A549 (cell line): ENCODE measurements at regions not wholly inside any gene's neighbourhood (a gene's known extent, or its start where the extent isn't known, plus 50 kb on each side); places are given as distances from the start of the nearest gene placed in this dataset.

Experiments
- ATAC-seq, 2 experiments: fragments of 200-7000 bp in 1 of 2; fragments of >200 bp in 1 of 2; cut with Nextera tagmentation in 1 of 2; cut with Tn5 transposase in 1 of 2; 3 replicates each; pipeline versions ENCODE4 v1.8.0 to v1.9.1; 2018 to 2020; ENCODE audit warnings: mild to moderate bottlenecking in 1 of 2, moderate library complexity in 1 of 2
- CTCF ChIA-PET: fragments of 300-600 bp; sonication (Branson Sonifier 250); formaldehyde crosslinking; extraction: SDS; loops from one replicate; lab custom pipeline; 2021; ENCODE audit warnings: antibody characterized with exemption, inconsistent platforms; lab: Yijun Ruan, JAX
- POLR2A ChIA-PET: fragments of 350-600 bp; formaldehyde crosslinking; extraction: SDS; loops from one replicate; lab custom pipeline; 2021; ENCODE audit warnings: antibody characterized with exemption, inconsistent platforms; lab: Yijun Ruan, JAX
- DNase-seq, 2 experiments: peaks; one replicate each; pipeline versions ENCODE4 v3.0.0 to v3.0.0-alpha.2; 2011 to 2016; ENCODE audit warnings: low read depth in 1 of 2, low spot score in 1 of 2
- FAIRE-seq: peaks from 2 replicates; lab custom pipeline; 2011; peaks lifted over from hg19 to GRCh38; lab: Jason Lieb, UNC
- H3K27ac ChIP-seq, 2 experiments: fragments of >200 bp; sonication (Bioruptor Twin); formaldehyde crosslinking; 3 replicates each; pipeline ENCODE4 v1.5.1; 2016 to 2017
- H3K4me1 ChIP-seq: fragments of >200 bp; sonication (Bioruptor Twin); formaldehyde crosslinking; 3 replicates; pipeline ENCODE4 v1.6.1; 2016
- H3K4me2 ChIP-seq: fragments of >200 bp; sonication (Bioruptor Twin); formaldehyde crosslinking; 3 replicates; pipeline ENCODE4 v1.6.1; 2016
- H3K4me3 ChIP-seq: fragments of >200 bp; sonication (Bioruptor Twin); formaldehyde crosslinking; 3 replicates; pipeline ENCODE4 v1.5.1; 2016
- H3K9me3 ChIP-seq: fragments of >200 bp; sonication (Bioruptor Twin); formaldehyde crosslinking; 3 replicates; pipeline ENCODE4 v1.6.1; 2016
- BHLHE40 ChIP-seq: IDR thresholded peaks from 2 replicates; pipeline ENCODE4 v1.6.1; 2012; ENCODE audit warnings: low read depth, low read length, inconsistent platforms
- CBX8 ChIP-seq: fragments of 200-600 bp; sonication (generic); IDR thresholded peaks from 2 replicates; pipeline ENCODE4 v1.6.1; 2016
- CHD2 ChIP-seq: fragments of 150-350 bp; IDR thresholded peaks from 2 replicates; pipeline ENCODE4 v1.6.1; 2014; ENCODE audit warnings: low read length; ENCODE audit not compliant: partially characterized antibody
- EHF ChIP-seq: fragments of 250-450 bp; sonication (Bioruptor Pico); IDR thresholded peaks from 2 replicates; pipeline ENCODE4 v1.5.0; 2020; ENCODE audit warnings: mild to moderate bottlenecking
- EHMT2 ChIP-seq: fragments of 200-600 bp; sonication (generic); IDR thresholded peaks from 2 replicates; pipeline ENCODE4 v1.6.1; 2016; ENCODE audit warnings: antibody characterized with exemption, low read depth, mild to moderate bottlenecking, moderate library complexity
- FOSB ChIP-seq: fragments of 250-450 bp; sonication (Bioruptor Pico); IDR thresholded peaks from 2 replicates; pipeline ENCODE4 v1.5.0; 2020; ENCODE audit warnings: mild to moderate bottlenecking, moderate library complexity
- FOSL2 ChIP-seq, 2 experiments: fragments of 450-650 bp in 1 of 2; fragments of >200 bp in 1 of 2; sonication (Bioruptor Twin) in 1 of 2; formaldehyde crosslinking; IDR thresholded peaks; 2 replicates each; pipeline versions ENCODE4 v1.5.0 to v1.6.1; 2016 to 2020; ENCODE audit warnings: mild to moderate bottlenecking in 1 of 2, moderate library complexity in 1 of 2
- HOXA7 ChIP-seq: fragments of 250-450 bp; sonication (Bioruptor Pico); IDR thresholded peaks from 2 replicates; pipeline ENCODE4 v1.5.0; 2020; ENCODE audit warnings: mild to moderate bottlenecking, moderate library complexity
- JUN ChIP-seq, 2 experiments: fragments of >200 bp; sonication (Bioruptor Twin); formaldehyde crosslinking; IDR thresholded peaks; 2 replicates in 1 of 2; 3 replicates in 1 of 2; pipeline ENCODE4 v1.6.1; 2016 to 2017
- KDM5A ChIP-seq: fragments of 200-600 bp; sonication (generic); IDR thresholded peaks from 2 replicates; pipeline ENCODE4 v1.6.1; 2016; ENCODE audit warnings: antibody characterized with exemption, mild to moderate bottlenecking
- PHF8 ChIP-seq: fragments of 200-600 bp; sonication (generic); IDR thresholded peaks from 2 replicates; pipeline ENCODE4 v1.6.1; 2016; ENCODE audit warnings: low read depth, mild to moderate bottlenecking, antibody characterized with exemption, moderate library complexity, borderline replicate concordance
- POLR2AphosphoS2 ChIP-seq: conservative IDR thresholded peaks from 2 replicates; pipeline ENCODE4 v1.6.1; 2012; ENCODE audit warnings: low read length, improper control_type of control experiment, inconsistent platforms
- RAD21 ChIP-seq, 2 experiments: fragments of >200 bp in 1 of 2; sonication (Bioruptor Twin) in 1 of 2; formaldehyde crosslinking in 1 of 2; IDR thresholded peaks in 1 of 2; conservative IDR thresholded peaks in 1 of 2; 2 replicates in 1 of 2; 3 replicates in 1 of 2; pipeline ENCODE4 v1.6.1; 2012 to 2018; ENCODE audit warnings: inconsistent platforms in 1 of 2
- RCOR1 ChIP-seq: fragments of 150-350 bp; IDR thresholded peaks from 2 replicates; pipeline ENCODE4 v1.6.1; 2014; ENCODE audit warnings: antibody characterized with exemption, low read length, low read depth
- ZFP36 ChIP-seq: fragments of 450-650 bp; IDR thresholded peaks from 2 replicates; pipeline ENCODE4 v1.6.1; 2014; ENCODE audit warnings: borderline replicate concordance; ENCODE audit not compliant: partially characterized antibody
- ZNF302 ChIP-seq: fragments of 250-450 bp; sonication (Bioruptor Pico); IDR thresholded peaks from 2 replicates; pipeline ENCODE4 v1.9.0; 2021; ENCODE audit warnings: inconsistent platforms, mild to moderate bottlenecking, moderate library complexity
- WGBS: methylation state at CpG from one replicate; pipeline ENCODE4 v1.1.6; 2017; ENCODE audit errors: missing lambda C conversion rate; 5-methylcytosine and 5-hydroxymethylcytosine counted together
- TF ChIP-seq, protein P1 (sequence below): fragments of 150-350 bp; IDR thresholded peaks from 2 replicates; pipeline ENCODE4 v1.6.1; 2014; ENCODE audit warnings: low read depth, mild to moderate bottlenecking, low read length
- TF ChIP-seq, protein P2 (sequence below): fragments of >200 bp; sonication (Bioruptor Twin); formaldehyde crosslinking; IDR thresholded peaks from 2 replicates; pipeline ENCODE4 v1.6.1; 2016
- TF ChIP-seq, protein P3 (sequence below): fragments of 250-450 bp; sonication (Bioruptor Pico); IDR thresholded peaks from 2 replicates; pipeline ENCODE4 v1.5.0; 2021; ENCODE audit warnings: mild to moderate bottlenecking, moderate library complexity, borderline replicate concordance
- TF ChIP-seq, protein P4 (sequence below): IDR thresholded peaks from 2 replicates; pipeline ENCODE4 v1.6.1; 2012
- TF ChIP-seq, protein P5 (sequence below): fragments of >200 bp; sonication (Bioruptor Twin); formaldehyde crosslinking; IDR thresholded peaks from 3 replicates; pipeline ENCODE4 v1.6.1; 2016
- TF ChIP-seq, protein P6 (sequence below): IDR thresholded peaks from 2 replicates; pipeline ENCODE4 v1.6.1; 2012

DNA sequence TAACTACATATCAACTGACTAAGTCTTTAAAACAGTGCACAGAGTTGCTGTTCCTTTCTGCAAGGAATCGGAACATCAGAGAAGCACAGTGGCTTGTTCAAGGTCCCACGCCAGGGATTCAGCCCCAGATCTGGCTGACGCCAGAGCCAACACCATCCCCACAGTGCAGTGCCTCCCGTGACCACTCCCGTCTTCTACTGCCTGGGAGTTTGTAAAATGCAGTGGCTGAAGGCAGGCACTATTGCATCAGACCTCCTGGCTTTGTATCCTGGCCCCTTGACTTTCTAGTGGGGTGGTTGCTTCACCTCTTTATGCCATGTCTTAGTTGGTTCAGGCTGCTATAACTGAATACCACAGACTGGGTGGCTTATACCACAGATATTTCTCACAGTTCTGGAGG, 131.0 kb downstream of the NSG2 start (continued):
- TF ChIP-seq FOSL2 (IDR thresholded peaks at IDR 0.05) (no peak), FOSL2 (CRISPR knock-in tag; IDR thresholded peaks at IDR 0.05) (no peak), CBX8 (no peak), ZNF302 (CRISPR knock-in tag) (no peak), EHMT2 (no peak), BHLHE40 (no peak), RCOR1 (no peak), FOSB (CRISPR knock-in tag) (no peak)
- TF ChIP-seq, protein P1, sequence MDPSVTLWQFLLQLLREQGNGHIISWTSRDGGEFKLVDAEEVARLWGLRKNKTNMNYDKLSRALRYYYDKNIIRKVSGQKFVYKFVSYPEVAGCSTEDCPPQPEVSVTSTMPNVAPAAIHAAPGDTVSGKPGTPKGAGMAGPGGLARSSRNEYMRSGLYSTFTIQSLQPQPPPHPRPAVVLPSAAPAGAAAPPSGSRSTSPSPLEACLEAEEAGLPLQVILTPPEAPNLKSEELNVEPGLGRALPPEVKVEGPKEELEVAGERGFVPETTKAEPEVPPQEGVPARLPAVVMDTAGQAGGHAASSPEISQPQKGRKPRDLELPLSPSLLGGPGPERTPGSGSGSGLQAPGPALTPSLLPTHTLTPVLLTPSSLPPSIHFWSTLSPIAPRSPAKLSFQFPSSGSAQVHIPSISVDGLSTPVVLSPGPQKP = no peak
- TF ChIP-seq, protein P2, sequence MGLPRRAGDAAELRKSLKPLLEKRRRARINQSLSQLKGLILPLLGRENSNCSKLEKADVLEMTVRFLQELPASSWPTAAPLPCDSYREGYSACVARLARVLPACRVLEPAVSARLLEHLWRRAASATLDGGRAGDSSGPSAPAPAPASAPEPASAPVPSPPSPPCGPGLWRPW = no peak
- TF ChIP-seq, all 56 proteins: peak for 0

DNA sequence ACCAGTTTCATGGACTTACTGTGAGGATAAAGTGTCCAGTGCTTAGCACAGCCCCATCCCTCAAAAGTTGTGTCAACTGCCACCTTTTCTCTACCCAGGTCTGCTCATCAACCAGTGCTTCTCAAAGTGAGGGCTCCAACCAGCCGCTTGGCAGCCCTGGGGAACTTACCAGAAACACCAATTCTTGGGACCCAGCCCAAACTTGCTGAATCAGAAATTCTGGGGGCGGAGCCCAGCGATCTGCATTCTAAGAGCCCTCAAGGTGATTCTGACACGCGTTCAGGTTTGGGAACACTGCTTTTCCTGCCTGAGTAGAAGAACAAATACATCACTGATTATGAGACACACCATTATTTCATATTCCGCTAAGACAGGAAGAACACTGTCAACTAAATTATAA, 132.0 kb downstream of the NSG2 start:
- no peak for DNase-seq
- TF ChIP-seq, protein P3, sequence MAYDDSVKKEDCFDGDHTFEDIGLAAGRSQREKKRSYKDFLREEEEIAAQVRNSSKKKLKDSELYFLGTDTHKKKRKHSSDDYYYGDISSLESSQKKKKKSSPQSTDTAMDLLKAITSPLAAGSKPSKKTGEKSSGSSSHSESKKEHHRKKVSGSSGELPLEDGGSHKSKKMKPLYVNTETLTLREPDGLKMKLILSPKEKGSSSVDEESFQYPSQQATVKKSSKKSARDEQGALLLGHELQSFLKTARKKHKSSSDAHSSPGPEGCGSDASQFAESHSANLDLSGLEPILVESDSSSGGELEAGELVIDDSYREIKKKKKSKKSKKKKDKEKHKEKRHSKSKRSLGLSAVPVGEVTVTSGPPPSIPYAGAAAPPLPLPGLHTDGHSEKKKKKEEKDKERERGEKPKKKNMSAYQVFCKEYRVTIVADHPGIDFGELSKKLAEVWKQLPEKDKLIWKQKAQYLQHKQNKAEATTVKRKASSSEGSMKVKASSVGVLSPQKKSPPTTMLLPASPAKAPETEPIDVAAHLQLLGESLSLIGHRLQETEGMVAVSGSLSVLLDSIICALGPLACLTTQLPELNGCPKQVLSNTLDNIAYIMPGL = no peak
- TF ChIP-seq EHF (CRISPR knock-in tag) = no peak
- TF ChIP-seq PHF8 = no peak
- TF ChIP-seq JUN (IDR thresholded peaks at IDR 0.05) = no peak
- no peak for TF ChIP-seq ZFP36
- TF ChIP-seq EHMT2 = no peak
- no peak for TF ChIP-seq HOXA7 (CRISPR knock-in tag)
- TF ChIP-seq, protein P4, sequence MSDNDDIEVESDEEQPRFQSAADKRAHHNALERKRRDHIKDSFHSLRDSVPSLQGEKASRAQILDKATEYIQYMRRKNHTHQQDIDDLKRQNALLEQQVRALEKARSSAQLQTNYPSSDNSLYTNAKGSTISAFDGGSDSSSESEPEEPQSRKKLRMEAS = no peak
- no peak for TF ChIP-seq POLR2AphosphoS2
- no peak for TF ChIP-seq KDM5A
- TF ChIP-seq, protein P5, sequence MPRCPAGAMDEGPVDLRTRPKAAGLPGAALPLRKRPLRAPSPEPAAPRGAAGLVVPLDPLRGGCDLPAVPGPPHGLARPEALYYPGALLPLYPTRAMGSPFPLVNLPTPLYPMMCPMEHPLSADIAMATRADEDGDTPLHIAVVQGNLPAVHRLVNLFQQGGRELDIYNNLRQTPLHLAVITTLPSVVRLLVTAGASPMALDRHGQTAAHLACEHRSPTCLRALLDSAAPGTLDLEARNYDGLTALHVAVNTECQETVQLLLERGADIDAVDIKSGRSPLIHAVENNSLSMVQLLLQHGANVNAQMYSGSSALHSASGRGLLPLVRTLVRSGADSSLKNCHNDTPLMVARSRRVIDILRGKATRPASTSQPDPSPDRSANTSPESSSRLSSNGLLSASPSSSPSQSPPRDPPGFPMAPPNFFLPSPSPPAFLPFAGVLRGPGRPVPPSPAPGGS = no peak
- TF ChIP-seq CHD2 = no peak
- no peak for TF ChIP-seq BHLHE40
- TF ChIP-seq, protein P6, sequence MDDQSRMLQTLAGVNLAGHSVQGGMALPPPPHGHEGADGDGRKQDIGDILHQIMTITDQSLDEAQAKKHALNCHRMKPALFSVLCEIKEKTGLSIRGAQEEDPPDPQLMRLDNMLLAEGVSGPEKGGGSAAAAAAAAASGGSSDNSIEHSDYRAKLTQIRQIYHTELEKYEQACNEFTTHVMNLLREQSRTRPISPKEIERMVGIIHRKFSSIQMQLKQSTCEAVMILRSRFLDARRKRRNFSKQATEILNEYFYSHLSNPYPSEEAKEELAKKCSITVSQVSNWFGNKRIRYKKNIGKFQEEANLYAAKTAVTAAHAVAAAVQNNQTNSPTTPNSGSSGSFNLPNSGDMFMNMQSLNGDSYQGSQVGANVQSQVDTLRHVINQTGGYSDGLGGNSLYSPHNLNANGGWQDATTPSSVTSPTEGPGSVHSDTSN = no peak
- TF ChIP-seq RAD21 (conservative IDR thresholded peaks at IDR 0.05 in 1 of 2, IDR thresholded peaks at IDR 0.05 in 1 of 2) = no peak
- H3K4me2 ChIP-seq = no peak overlapping the region
- no peak for ATAC-seq
- H3K4me1 ChIP-seq = no peaks in the 10 kb centered on the region
- no peak overlapping the region for H3K4me3 ChIP-seq
- ChIA-PET CTCF (no interaction called here), POLR2A (no interaction called here)
- 20% methylated on average over 6 of the region's 6 CpGs for WGBS
- H3K27ac ChIP-seq = no peak overlapping the region
- no peak for FAIRE-seq
- no peaks in the 10 kb centered on the region for H3K9me3 ChIP-seq
